GM18519 (cell line): ENCODE measurements at regions not wholly inside any gene's neighbourhood (a gene's known extent, or its start where the extent isn't known, plus 50 kb on each side); places are given as distances from the start of the nearest gene placed in this dataset.
"Not testable (repeated sequence)": the region's sequence is repeated elsewhere in the genome, so short reads cannot be mapped to it uniquely, and the experiment has no call there.

Experiments used
- ATAC-seq: cut with Tn5 transposase; IDR thresholded peaks from one replicate; pipeline ENCODE4 v1.9.1; 2021; ENCODE audit warnings: mild to moderate bottlenecking, moderate library complexity; ENCODE audit not compliant: unreplicated experiment, low FRiP score

- no peak for ATAC-seq
These were observed 63.9 kb upstream of the EDAR start for GRCh38 chr2:109052922-109053321.

- ATAC-seq = no peak
These were observed 60.0 kb upstream of the EDAR start for GRCh38 chr2:109049022-109049421.

- ATAC-seq = no peak
These were observed 59.1 kb upstream of the EDAR start for GRCh38 chr2:109048163-109048562.

GRCh38 chr2:109047569-109047968 is 58.5 kb upstream of the EDAR start:
- not testable (repeated sequence) for ATAC-seq

GRCh38 chr2:109046925-109047508 is 58.0 kb upstream of the EDAR start:
- peak; percentile 65 for ATAC-seq

- ATAC-seq = no peak
These were observed 56.5 kb upstream of the EDAR start for GRCh38 chr2:109045505-109045904.

GRCh38 chr2:109038992-109039391 is 50.0 kb upstream of the EDAR start:
- ATAC-seq = no peak
